K562 (cell line): ENCODE measurements at regions not wholly inside any gene's neighbourhood (a gene's known extent, or its start where the extent isn't known, plus 50 kb on each side); places are given as distances from the start of the nearest gene placed in this dataset.

Experiments used
- BRCA1 ChIP-seq, 2 experiments: fragments of 450-650 bp in 1 of 2; sonication (generic) in 1 of 2; formaldehyde crosslinking in 1 of 2; IDR thresholded peaks; 2 replicates each; pipeline versions ENCODE4 v1.5.0 to v1.6.1; 2017 to 2020; ENCODE audit warnings: mild to moderate bottlenecking in 1 of 2, missing genetic modification reagents in 1 of 2
- CREM ChIP-seq: IDR thresholded peaks from 2 replicates; pipeline ENCODE4 v1.6.1; 2014; ENCODE audit warnings: antibody characterized with exemption, low read depth
- ELF1 ChIP-seq: fragments of 200-800 bp; sonication (Bioruptor generic); IDR thresholded peaks from 2 replicates; pipeline ENCODE4 v1.6.1; 2016; ENCODE audit warnings: missing genetic modification characterization, missing compliant biosample characterization
- HCFC1 ChIP-seq: IDR thresholded peaks from 2 replicates; pipeline ENCODE4 v1.6.1; 2012; ENCODE audit warnings: low read depth, low read length, improper control_type of control experiment
- HEY1 ChIP-seq: fragments of 250-450 bp; sonication (Bioruptor Pico); IDR thresholded peaks from 2 replicates; pipeline ENCODE4 v1.5.0; 2020; ENCODE audit warnings: mild to moderate bottlenecking, moderate library complexity, borderline replicate concordance
- JUN ChIP-seq, 2 experiments: sonication (generic) in 1 of 2; formaldehyde crosslinking in 1 of 2; IDR thresholded peaks; 2 replicates each; pipeline versions ENCODE4 v1.6.1 to v1.8.0; 2012 to 2022; ENCODE audit warnings: borderline replicate concordance in 2 of 2, mild to moderate bottlenecking in 2 of 2, improper control_type of control experiment in 1 of 2, low read depth in 1 of 2, low read length in 1 of 2, missing genetic modification reagents in 1 of 2
- KLF10 ChIP-seq: fragments of 250-450 bp; sonication (Bioruptor Pico); IDR thresholded peaks from 2 replicates; pipeline ENCODE4 v1.6.1; 2021; ENCODE audit warnings: matching md5 sums
- L3MBTL2 ChIP-seq: fragments of 450-650 bp; IDR thresholded peaks from 2 replicates; pipeline ENCODE4 v1.6.1; 2016; ENCODE audit warnings: mild to moderate bottlenecking, moderate library complexity
- LARP7 ChIP-seq: fragments of 450-650 bp; IDR thresholded peaks from 2 replicates; pipeline ENCODE4 v1.6.1; 2016
- MYC ChIP-seq, 2 experiments: fragments of 250-450 bp in 1 of 2; sonication (Bioruptor Pico) in 1 of 2; IDR thresholded peaks; 2 replicates each; pipeline versions ENCODE4 v1.5.1 to v1.6.1; 2012 to 2021; ENCODE audit warnings: low read depth in 2 of 2, borderline replicate concordance in 1 of 2, improper control_type of control experiment in 1 of 2, low read length in 1 of 2, mild to moderate bottlenecking in 1 of 2, moderate library complexity in 1 of 2
- NR2C2 ChIP-seq, 2 experiments: fragments of 200-800 bp in 1 of 2; sonication (Bioruptor generic) in 1 of 2; sonication (generic) in 1 of 2; formaldehyde crosslinking in 1 of 2; IDR thresholded peaks; 2 replicates each; pipeline versions ENCODE4 v1.6.1 to v1.8.0; 2016 to 2022; ENCODE audit warnings: mild to moderate bottlenecking in 1 of 2, missing compliant biosample characterization in 1 of 2, missing genetic modification characterization in 1 of 2, missing genetic modification reagents in 1 of 2
- POLR2G ChIP-seq: fragments of 200-400 bp; formaldehyde crosslinking; IDR thresholded peaks from 2 replicates; pipeline ENCODE4 v1.6.1; 2017; ENCODE audit warnings: low read depth, mild to moderate bottlenecking, antibody characterized with exemption, low read length, moderate library complexity
- RCOR1 ChIP-seq, 2 experiments: IDR thresholded peaks; 2 replicates each; pipeline ENCODE4 v1.6.1; 2012; ENCODE audit warnings: low read depth in 2 of 2, low read length in 2 of 2, borderline replicate concordance in 1 of 2, improper control_type of control experiment in 1 of 2
- SOX6 ChIP-seq: fragments of 450-650 bp; IDR thresholded peaks from 2 replicates; pipeline ENCODE4 v1.6.1; 2014; ENCODE audit warnings: mild to moderate bottlenecking
- TCF3 ChIP-seq: sonication (generic); formaldehyde crosslinking; IDR thresholded peaks from 2 replicates; pipeline ENCODE4 v1.4.0; 2020; ENCODE audit warnings: mild to moderate bottlenecking, missing genetic modification reagents
- TFE3 ChIP-seq: fragments of 450-650 bp; formaldehyde crosslinking; IDR thresholded peaks from 2 replicates; pipeline ENCODE4 v1.4.0; 2020; ENCODE audit warnings: mild to moderate bottlenecking, mixed read lengths
- TRIM24 ChIP-seq, 2 experiments: fragments of 450-650 bp; IDR thresholded peaks; 2 replicates each; pipeline ENCODE4 v1.6.1; 2016
- ZBTB17 ChIP-seq: fragments of 450-650 bp; formaldehyde crosslinking; IDR thresholded peaks from 2 replicates; pipeline ENCODE4 v1.4.0; 2020; ENCODE audit warnings: mild to moderate bottlenecking
- ZBTB33 ChIP-seq: sonication (generic); formaldehyde crosslinking; IDR thresholded peaks from 2 replicates; pipeline ENCODE4 v1.8.1; 2023; ENCODE audit warnings: mild to moderate bottlenecking, missing genetic modification reagents
- ZBTB9 ChIP-seq: fragments of 450-650 bp; formaldehyde crosslinking; IDR thresholded peaks from 2 replicates; pipeline ENCODE4 v1.4.0; 2020; ENCODE audit warnings: mild to moderate bottlenecking, moderate library complexity
- ZFPM2 ChIP-seq: fragments of 250-450 bp; sonication (Bioruptor Pico); IDR thresholded peaks from 2 replicates; pipeline ENCODE4 v1.5.1; 2022; ENCODE audit warnings: mild to moderate bottlenecking
- ZNF175 ChIP-seq: fragments of 200-800 bp; sonication (Bioruptor generic); IDR thresholded peaks from 2 replicates; pipeline ENCODE4 v1.6.1; 2016; ENCODE audit warnings: low read depth, mild to moderate bottlenecking, missing genetic modification characterization, missing compliant biosample characterization
- ZNF445 ChIP-seq: fragments of 250-450 bp; sonication (Bioruptor Pico); IDR thresholded peaks from 2 replicates; pipeline ENCODE4 v1.4.0; 2020; ENCODE audit warnings: low read depth, mild to moderate bottlenecking, moderate library complexity

- TF ChIP-seq ZNF175 (peak; percentile 50; the same call in 1 of the 2 replicates), ZNF445 (CRISPR knock-in tag) (no peak), MYC (IDR thresholded peaks at IDR 0.05; ENCODE audit: low read depth, low read length) (peak; percentile 92), MYC (CRISPR knock-in tag; IDR thresholded peaks at IDR 0.05; ENCODE audit: borderline replicate concordance, low read depth) (no peak), ZBTB9 (CRISPR knock-in tag) (no peak), KLF10 (CRISPR knock-in tag) (no peak), SOX6 (peak; percentile 65; the same call in 1 of the 2 replicates), CREM (peak; percentile 85), TFE3 (CRISPR knock-in tag) (no peak), ZBTB33 (CRISPR knock-in tag) (no peak), TCF3 (CRISPR knock-in tag) (no peak), HCFC1 (no peak), JUN (IDR thresholded peaks at IDR 0.05; ENCODE audit: borderline replicate concordance, low read depth, low read length) (peak; percentile 60; the same call in 1 of the 2 replicates), JUN (CRISPR knock-in tag; IDR thresholded peaks at IDR 0.05; ENCODE audit: borderline replicate concordance) (no peak), ZBTB17 (CRISPR knock-in tag) (no peak), L3MBTL2 (peak; percentile 94), BRCA1 (IDR thresholded peaks at IDR 0.05) (no peak), BRCA1 (CRISPR knock-in tag; IDR thresholded peaks at IDR 0.05) (no peak), RCOR1 (IDR thresholded peaks at IDR 0.05; ENCODE audit: borderline replicate concordance in 1 of 2, low read depth in 2 of 2, low read length in 2 of 2) (peak in 1 of 2 experiments; percentile 54; a peak in 1 of 4 replicates), TRIM24 (IDR thresholded peaks at IDR 0.05) (peak in 1 of 2 experiments; percentile 84; a peak in 1 of 4 replicates), POLR2G (no peak), ZFPM2 (CRISPR knock-in tag) (no peak; the same call in 1 of the 2 replicates), ELF1 (tag) (peak; percentile 80), NR2C2 (CRISPR knock-in tag; IDR thresholded peaks at IDR 0.05) (no peak), NR2C2 (tag; IDR thresholded peaks at IDR 0.05) (peak; percentile 74), HEY1 (CRISPR knock-in tag) (no peak), LARP7 (no peak)
Measured at GRCh38 chr7:106425017-106425719, 140.4 kb upstream of the NAMPT start (continued).
